GDM1 (cell line): ENCODE measurements at regions not wholly inside any gene's neighbourhood (a gene's known extent, or its start where the extent isn't known, plus 50 kb on each side); places are given as distances from the start of the nearest gene placed in this dataset.
"Not testable (repeated sequence)": the region's sequence is repeated elsewhere in the genome, so short reads cannot be mapped to it uniquely, and the experiment has no call there.

Source experiments
- DNase-seq: peaks from one replicate; lab custom pipeline; 2025; lab: John Stamatoyannopoulos, UW

GRCh38 chr7:149604521-149604920, 106.9 kb upstream of the ZNF746 start:
- no peak for DNase-seq

DNA sequence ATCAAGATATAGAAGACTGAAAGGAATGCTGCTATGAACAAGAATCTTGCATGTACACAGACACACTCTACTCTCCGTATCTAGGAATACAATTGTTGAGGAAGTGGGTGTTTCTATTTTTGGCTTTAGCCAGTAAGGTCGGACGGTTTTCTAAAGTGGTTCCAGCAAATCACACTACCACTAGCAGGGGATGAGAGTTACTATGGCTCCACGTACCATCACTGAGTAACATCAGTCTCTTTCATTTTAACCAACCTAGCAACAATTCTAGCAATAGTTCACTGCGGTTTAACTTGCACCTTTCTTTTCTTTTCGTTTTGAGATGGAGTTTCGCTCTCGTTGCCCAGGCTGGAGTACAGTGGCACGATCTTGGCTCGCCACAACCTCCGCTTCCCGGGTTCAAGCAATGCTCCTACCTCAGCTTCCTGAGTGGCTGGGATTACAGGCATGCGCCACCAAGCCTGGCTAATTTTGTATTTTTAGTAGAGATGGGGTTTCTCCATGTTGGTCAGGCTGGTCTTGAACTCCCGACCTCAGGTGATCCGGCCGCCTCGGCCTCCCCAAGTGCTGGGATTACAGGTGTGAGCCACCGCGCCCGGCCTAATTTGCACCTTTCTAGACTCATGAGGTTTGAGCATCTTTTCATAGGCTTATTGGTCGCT, 103.2 kb upstream of the ZNF746 start:
- DNase-seq: not testable (repeated sequence)

GRCh38 chr7:149599636-149600206, 102.1 kb upstream of the ZNF746 start:
- DNase-seq: no peak

DNA sequence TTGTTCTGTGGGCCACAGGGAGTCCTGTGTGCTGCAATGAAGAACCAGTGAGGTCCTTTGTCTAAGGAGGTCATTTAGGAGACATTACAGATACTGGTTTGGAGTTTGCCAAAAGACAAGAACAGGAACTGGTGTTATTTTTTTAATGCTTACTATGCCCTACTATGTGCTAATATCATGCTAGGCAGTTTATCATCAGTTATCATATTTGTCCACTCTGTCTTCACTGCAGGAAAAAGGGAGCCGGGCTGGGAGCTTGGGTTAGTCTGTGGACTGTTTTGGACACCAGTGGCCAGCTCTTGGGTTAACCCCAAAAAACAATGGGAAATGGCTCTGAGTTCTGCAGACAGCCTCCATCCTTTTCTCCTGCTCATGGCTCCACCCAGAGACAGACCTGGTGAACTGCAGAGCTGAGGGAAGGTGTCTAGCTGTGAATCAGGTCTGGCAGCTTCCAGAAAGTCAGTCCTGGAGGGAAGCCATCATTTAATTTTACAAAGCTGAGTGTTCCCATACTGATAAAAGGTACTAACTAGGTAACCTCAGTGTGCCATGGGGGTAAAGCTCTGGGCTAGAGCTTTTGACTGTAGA, 101.2 kb upstream of the ZNF746 start:
- DNase-seq: no peak

DNA sequence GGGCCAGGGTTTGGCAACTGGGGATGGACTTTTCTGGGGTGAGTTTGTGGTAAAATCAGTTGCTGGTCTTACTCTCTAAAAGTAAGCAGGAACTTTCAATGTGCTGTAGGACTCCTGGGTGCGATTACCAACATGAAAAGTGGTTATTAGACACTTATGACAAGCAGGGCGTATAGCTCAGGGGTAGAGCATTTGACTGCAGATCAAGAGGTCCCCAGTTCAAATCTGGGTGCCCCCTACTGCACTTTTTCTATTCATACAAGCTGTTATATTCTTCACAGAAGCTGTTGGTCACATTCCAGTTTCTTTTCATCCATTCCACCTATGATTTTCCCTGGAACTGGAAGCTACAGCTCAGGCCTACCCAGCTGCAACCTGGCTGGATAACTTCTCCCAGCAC, 100.2 kb upstream of the ZNF746 start:
- DNase-seq: not testable (repeated sequence)

GRCh38 chr7:149595541-149595940, 97.9 kb upstream of the ZNF746 start:
- no peak for DNase-seq

GRCh38 chr7:149595078-149595477, 97.5 kb upstream of the ZNF746 start:
- DNase-seq: no peak

GRCh38 chr7:149588930-149589329, 91.3 kb upstream of the ZNF746 start:
- no peak for DNase-seq

DNA sequence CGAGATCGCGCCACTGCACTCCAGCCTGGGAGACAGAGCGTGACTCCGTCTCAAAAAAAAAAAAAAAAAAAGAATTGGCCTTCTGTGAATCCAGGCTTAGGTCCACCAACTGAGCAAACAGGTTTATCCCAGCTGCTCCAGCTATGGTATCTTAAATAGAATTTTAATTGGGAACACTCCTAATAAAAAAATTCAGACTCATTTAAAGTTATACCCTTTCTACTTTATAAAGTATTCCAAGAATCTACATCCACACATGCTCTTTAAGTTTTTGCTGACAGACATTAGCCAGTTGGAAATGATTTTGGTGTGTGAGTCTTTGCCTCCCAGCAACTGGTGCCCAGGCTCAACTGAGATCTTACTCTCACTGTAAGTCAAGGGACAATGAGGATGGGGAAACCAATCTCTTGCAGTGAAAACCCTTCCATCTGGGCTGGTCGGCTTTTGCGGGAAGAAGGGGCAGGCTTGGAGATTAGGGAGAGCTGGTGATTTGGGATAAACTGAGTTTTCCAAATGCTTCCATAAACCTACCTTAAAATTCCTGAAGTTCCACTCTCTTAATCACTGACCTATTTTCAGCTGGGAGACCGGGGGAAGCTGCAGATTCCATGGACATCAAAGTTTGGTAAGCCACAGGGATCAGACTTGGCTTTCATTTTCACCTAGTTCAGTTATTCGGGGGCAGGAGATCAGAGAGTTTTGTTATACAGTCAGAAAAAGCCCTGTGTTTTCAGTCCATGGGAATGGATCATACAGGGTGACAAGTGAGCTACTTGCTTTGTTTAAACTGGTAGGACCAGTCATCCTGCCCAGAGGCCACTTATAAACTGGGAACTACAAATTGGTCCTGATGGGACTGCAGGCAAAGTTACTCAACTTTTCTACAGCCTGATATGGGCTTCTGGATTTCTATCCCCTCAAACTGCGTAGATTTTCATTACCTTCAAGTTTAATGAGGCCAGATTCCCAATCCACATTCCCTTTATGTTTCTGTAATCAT, 89.3 kb upstream of the ZNF746 start:
- no peak for DNase-seq

GRCh38 chr7:149584530-149584929, 86.9 kb upstream of the ZNF746 start:
- DNase-seq: no peak

DNA sequence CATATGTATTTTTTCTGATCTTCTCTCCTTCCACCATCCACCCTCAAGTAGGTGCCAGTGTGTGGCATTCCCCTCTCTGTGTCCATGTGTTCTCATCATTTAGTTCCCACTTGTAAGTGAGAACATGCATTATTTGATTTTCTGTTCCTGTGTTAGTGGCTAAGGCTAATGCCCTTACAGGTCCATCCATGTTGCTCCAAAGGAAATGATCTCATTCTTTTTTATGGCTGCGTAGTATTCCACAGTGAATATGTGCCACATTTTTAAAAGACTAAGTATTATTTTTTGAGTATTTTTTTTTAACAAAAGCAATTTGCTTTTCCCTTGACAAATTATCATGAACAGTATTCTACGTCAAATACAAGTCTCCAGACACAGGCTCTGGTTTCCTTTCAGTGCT, 86.4 kb upstream of the ZNF746 start:
- DNase-seq: no peak

DNA sequence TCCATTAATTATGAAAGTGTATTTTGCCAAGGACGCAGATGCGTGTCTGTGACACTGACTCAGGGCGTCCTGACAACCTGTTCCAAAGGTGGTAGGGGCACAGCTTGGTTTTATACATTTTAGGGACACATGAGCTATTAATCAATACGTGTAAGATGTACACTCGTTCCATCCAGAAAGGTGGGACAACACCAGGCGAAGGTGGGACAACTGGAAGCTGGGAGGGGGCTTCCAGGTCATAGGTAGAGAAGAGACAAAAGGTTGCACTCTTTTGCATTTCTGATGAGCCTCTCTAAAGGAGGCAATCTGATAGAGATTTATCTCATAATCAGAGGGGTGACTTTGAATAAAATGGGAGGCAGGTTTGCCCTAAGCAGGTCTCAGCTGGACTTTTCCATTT, 82.7 kb upstream of the ZNF746 start:
- DNase-seq: no peak

DNA sequence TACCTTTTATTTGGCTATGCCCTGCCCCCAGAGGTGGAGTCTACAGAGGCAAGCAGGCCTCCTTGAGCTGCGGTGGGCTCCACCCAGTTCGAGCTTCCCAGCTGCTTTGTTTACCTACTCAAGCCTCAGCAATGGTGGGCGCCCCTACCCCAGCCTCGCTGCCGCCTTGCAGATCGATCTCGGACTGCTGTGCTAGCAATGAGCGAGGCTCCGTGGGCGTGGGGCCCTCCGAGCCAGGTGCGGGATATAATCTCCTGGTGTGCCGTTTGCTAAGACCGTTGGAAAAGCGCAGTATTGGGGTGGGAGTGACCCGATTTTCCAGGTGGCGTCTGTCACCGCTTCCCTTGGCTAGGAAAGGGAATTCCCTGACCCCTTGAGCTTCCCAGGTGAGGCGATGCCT, 81.8 kb upstream of the ZNF746 start:
- DNase-seq: not testable (repeated sequence)

- not testable (repeated sequence) for DNase-seq
Observed at GRCh38 chr7:149574428-149574827, 76.8 kb upstream of the ZNF746 start.

- no peak for DNase-seq
Observed at GRCh38 chr7:149573519-149573918, 75.9 kb upstream of the ZNF746 start.

- not testable (repeated sequence) for DNase-seq
Observed at GRCh38 chr7:149572920-149573319, 75.3 kb upstream of the ZNF746 start.

GRCh38 chr7:149570784-149571183, 73.2 kb upstream of the ZNF746 start:
- DNase-seq: no peak

DNA sequence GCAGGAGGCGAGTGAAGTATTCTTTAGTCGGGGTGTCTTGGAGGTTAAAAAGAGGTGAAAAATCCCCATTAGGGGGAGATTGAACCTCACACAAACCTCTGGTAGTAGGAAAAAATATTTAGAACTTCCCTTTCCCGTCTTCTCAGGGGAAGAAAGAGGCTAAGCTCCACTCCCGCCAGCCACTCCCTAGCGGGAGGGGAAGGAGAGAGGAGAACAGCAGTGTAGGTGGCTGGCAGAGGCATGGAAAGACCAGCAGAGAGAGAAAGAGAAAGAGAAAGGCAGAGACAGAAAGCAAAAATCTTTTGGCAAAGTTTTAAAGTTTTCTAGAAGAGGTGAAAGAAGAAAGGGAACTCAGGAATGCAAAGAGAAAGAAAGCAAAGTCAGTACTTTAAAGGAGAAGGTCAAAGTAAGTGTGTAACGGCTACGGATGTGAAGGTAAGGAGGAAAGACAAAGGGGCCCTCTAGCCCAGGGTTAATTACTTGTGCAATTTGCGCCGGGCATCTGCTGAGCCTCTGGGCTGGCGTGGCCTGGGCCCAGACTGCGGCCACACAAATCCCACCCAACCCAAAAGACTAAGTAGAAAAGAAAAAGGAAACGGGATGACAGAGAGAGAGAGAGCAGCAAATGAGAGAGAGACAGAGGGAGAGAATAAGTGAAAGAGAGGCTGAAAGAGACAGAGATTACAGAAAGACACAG, 72.3 kb upstream of the ZNF746 start:
- no peak for DNase-seq

- DNase-seq: no peak
Observed at GRCh38 chr7:149569025-149569725, 71.6 kb upstream of the ZNF746 start.

GRCh38 chr7:149568218-149568617, 70.6 kb upstream of the ZNF746 start:
- DNase-seq: no peak

- no peak for DNase-seq
Observed at GRCh38 chr7:149566103-149566502, 68.5 kb upstream of the ZNF746 start.
